Colonic mucosa (tissue), 4 donors: ENCODE measurements at regions not wholly inside any gene's neighbourhood (a gene's known extent, or its start where the extent isn't known, plus 50 kb on each side); places are given as distances from the start of the nearest gene placed in this dataset.

Experiments
- DNase-seq: peaks from one replicate; pipeline ENCODE4 v3.0.0-alpha.2; 2020
- H3K27ac ChIP-seq: fragments of 200-600 bp; one replicate; pipeline ENCODE4 v1.8.0; 2021
- H3K27me3 ChIP-seq: fragments of 200-600 bp; one replicate; pipeline ENCODE4 v1.8.0; 2021
- H3K36me3 ChIP-seq: fragments of 200-600 bp; one replicate; pipeline ENCODE4 v1.8.0; 2021
- H3K4me1 ChIP-seq: fragments of 200-600 bp; one replicate; pipeline ENCODE4 v1.8.0; 2021; ENCODE audit warnings: mild to moderate bottlenecking
- H3K4me3 ChIP-seq: fragments of 200-600 bp; one replicate; pipeline ENCODE4 v1.8.0; 2021
- H3K9ac ChIP-seq, 2 donors: one replicate each; pipeline ENCODE4 v1.7.0; 2013; ENCODE audit warnings: control low read depth in 2 of 2, low read depth in 2 of 2, low read length in 2 of 2
- H3K9me3 ChIP-seq: fragments of 200-600 bp; one replicate; pipeline ENCODE4 v1.8.0; 2021
- CTCF ChIP-seq: fragments of 200-600 bp; IDR thresholded peaks from one replicate; pipeline ENCODE4 v1.8.0; 2022; ENCODE audit warnings: antibody characterized with exemption, mild to moderate bottlenecking
- intact Hi-C: fragments of 100-400 bp; cut with DNase I; formaldehyde crosslinking; loops from one replicate; pipeline ENCODE4 v1.14.1; 2022
- donor health status: healthy.
- donor health status: DM: no; HTN: no; CAD: no.
- donor health status: DM: no; HTN: no; CAD: no.

DNA sequence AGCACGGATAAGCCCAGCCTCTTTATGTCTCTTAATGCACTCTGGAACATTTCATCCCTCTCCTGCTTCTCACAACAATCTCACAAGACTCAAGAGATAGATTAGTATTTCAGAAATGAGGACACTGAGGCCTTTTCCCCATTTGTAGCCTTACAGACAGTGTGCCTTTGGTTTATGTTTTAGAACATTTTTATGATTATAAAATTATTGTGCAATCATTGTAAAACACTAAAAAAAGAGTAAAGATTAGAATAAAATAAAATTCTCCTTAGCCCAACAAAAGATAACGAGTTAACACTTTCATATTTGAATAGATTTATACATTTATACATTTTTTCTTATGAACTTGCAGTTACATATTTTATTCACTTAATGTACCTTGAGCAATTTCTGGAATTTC, 748.7 kb downstream of the TRIML1 start:
- intact Hi-C loops: no loop called here
- H3K9me3 ChIP-seq: no peaks in the 10 kb centered on the region
- TF ChIP-seq CTCF: no peak
- H3K27ac ChIP-seq: no peak overlapping the region
- no peak for DNase-seq
- no peak overlapping the region for H3K9ac ChIP-seq
- H3K36me3 ChIP-seq: no peaks in the 10 kb centered on the region
- no peaks in the 10 kb centered on the region for H3K27me3 ChIP-seq
- H3K4me1 ChIP-seq: no peaks in the 10 kb centered on the region
- no peak overlapping the region for H3K4me3 ChIP-seq

DNA sequence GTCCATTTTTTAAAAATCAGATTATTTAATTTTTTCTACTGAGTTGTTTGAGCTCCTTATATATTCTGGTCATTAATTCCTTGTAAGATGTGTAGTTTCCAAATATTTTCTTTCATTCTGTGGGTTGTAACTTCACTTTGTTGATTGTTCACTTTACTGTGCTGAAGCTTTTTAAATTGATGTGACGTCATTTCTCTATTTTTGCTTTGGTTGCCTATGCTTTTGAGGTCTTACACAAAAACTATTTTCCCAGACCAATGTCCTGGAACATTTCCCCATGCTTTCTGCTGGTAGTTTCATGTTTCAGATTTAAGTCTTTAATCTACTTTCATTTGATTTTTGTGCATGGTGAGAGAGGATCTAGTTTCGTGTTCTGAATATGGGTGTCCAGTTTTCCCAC, 753.6 kb downstream of the TRIML1 start:
- no peak for TF ChIP-seq CTCF
- Histone ChIP-seq H3K27me3 (no peaks in the 10 kb centered on the region), H3K9ac (no peak overlapping the region), H3K4me1 (no peaks in the 10 kb centered on the region), H3K27ac (no peak overlapping the region), H3K36me3 (no peaks in the 10 kb centered on the region), H3K4me3 (no peak overlapping the region), H3K9me3 (no peaks in the 10 kb centered on the region)
- DNase-seq: no peak
- intact Hi-C loops: no loop called here

GRCh38 chr4:188903986-188904385, 764.7 kb downstream of the TRIML1 start:
- Histone ChIP-seq H3K4me1 (no peaks in the 10 kb centered on the region), H3K27ac (no peak overlapping the region), H3K27me3 (no peaks in the 10 kb centered on the region), H3K36me3 (no peaks in the 10 kb centered on the region), H3K9me3 (peaks cover 6% of the 10 kb centered on the region), H3K9ac (no peak overlapping the region), H3K4me3 (no peak overlapping the region)
- TF ChIP-seq CTCF: no peak
- DNase-seq: no peak
- intact Hi-C loops: no loop called here

- Histone ChIP-seq H3K4me1 (no peaks in the 10 kb centered on the region), H3K9me3 (peaks cover 6% of the 10 kb centered on the region), H3K36me3 (no peaks in the 10 kb centered on the region), H3K27ac (no peak overlapping the region), H3K27me3 (no peaks in the 10 kb centered on the region), H3K4me3 (no peak overlapping the region), H3K9ac (no peak overlapping the region)
- DNase-seq: no peak
- no peak for TF ChIP-seq CTCF
- intact Hi-C loops: no loop called here
Measured at GRCh38 chr4:188904617-188905016, 765.4 kb downstream of the TRIML1 start.

- Histone ChIP-seq H3K4me1 (no peaks in the 10 kb centered on the region), H3K9me3 (peaks cover 6% of the 10 kb centered on the region), H3K27me3 (no peaks in the 10 kb centered on the region), H3K36me3 (no peaks in the 10 kb centered on the region), H3K9ac (no peak overlapping the region), H3K27ac (no peak overlapping the region), H3K4me3 (no peak overlapping the region)
- DNase-seq: no peak
- intact Hi-C loops: no loop called here
- TF ChIP-seq CTCF: no peak
Measured at GRCh38 chr4:188905248-188905647, 766.0 kb downstream of the TRIML1 start.

- Histone ChIP-seq H3K36me3 (no peaks in the 10 kb centered on the region), H3K4me3 (no peak overlapping the region), H3K27ac (no peak overlapping the region), H3K27me3 (no peaks in the 10 kb centered on the region), H3K9ac (no peak overlapping the region), H3K9me3 (no peaks in the 10 kb centered on the region), H3K4me1 (no peaks in the 10 kb centered on the region)
- DNase-seq: no peak
- intact Hi-C loops: no loop called here
- no peak for TF ChIP-seq CTCF
Measured at GRCh38 chr4:188911199-188911598, 772.0 kb downstream of the TRIML1 start.
